ENCODE measurements at regions not wholly inside any gene's neighbourhood (a gene's known extent, or its start where the extent isn't known, plus 50 kb on each side); places are given as distances from the start of the nearest gene placed in this dataset.
A peak's percentile ranks its signal among the peaks of the same experiment; 100 is the strongest.

GRCh38 chr21:35568643-35569042, 491.7 kb downstream of the SETD4 start:
- no peak overlapping the region for H3K4me3 ChIP-seq (ENCODE audit: low read depth, low read length)
- no peak for TF ChIP-seq CTCF (IDR thresholded peaks at IDR 0.05; ENCODE audit: insufficient read depth, low read depth, low read length)
- DNase-seq (ENCODE audit: low read depth), result no peak

DNA sequence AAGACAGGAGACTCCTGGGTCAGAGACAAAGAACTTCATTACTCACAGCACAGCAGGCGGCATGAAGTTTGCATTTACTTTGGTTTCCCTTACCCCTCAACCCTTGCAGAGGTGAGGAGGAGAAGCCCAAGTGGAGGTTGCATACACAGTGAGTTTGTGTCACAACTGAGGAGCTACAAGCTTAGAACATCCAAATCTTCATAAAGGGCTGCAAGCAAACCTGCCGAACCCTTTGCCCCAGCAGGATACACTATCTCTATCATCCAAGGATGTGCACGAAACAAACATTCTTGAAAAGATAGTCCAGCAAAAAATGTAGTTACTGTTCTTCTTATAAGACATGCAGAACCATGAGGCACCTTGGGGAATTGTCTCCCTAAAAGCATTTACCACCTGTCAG, 493.5 kb downstream of the SETD4 start:
- TF ChIP-seq CTCF (IDR thresholded peaks at IDR 0.05; ENCODE audit: insufficient read depth, low read depth, low read length), result no peak
- H3K4me3 ChIP-seq (ENCODE audit: low read depth, low read length), result no peak overlapping the region
- DNase-seq (ENCODE audit: low read depth), result no peak

GRCh38 chr21:35565204-35565611, 495.1 kb downstream of the SETD4 start:
- H3K4me3 ChIP-seq (ENCODE audit: low read depth, low read length), result no peak overlapping the region
- TF ChIP-seq CTCF (IDR thresholded peaks at IDR 0.05; ENCODE audit: insufficient read depth, low read depth, low read length), result no peak
- DNase-seq (ENCODE audit: low read depth), result peak; percentile 91

GRCh38 chr21:35563885-35564451, 496.4 kb downstream of the SETD4 start:
- DNase-seq (ENCODE audit: low read depth), result peak; percentile 93
- no peak for TF ChIP-seq CTCF (IDR thresholded peaks at IDR 0.05; ENCODE audit: insufficient read depth, low read depth, low read length)
- H3K4me3 ChIP-seq (ENCODE audit: low read depth, low read length), result no peak overlapping the region

- H3K4me3 ChIP-seq (ENCODE audit: low read depth, low read length), result no peak overlapping the region
- DNase-seq (ENCODE audit: low read depth), result peak; percentile 64
- no peak for TF ChIP-seq CTCF (IDR thresholded peaks at IDR 0.05; ENCODE audit: insufficient read depth, low read depth, low read length)
These were observed 497.4 kb downstream of the SETD4 start for GRCh38 chr21:35562876-35563275.

DNA sequence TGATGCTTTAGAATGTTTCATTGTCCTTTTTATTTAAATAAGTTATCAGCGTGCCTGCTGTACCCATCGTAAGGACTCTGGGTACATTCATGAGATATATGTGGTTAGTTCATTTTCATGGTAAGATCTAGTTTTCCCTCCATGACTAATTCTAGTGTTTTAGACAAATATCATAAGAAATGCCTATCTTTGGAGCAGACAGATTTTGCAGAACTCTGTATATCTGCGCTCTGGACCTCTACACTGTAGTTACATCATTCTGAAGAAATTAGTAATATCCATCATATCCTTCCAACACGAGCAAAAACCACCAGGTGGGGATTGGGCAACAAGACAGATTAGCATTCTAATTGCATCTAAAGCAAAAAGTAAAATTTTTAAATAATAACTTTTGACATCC, 499.2 kb downstream of the SETD4 start:
- H3K4me3 ChIP-seq (ENCODE audit: low read depth, low read length), result no peak overlapping the region
- no peak for TF ChIP-seq CTCF (IDR thresholded peaks at IDR 0.05; ENCODE audit: insufficient read depth, low read depth, low read length)
- no peak for DNase-seq (ENCODE audit: low read depth)

DNA sequence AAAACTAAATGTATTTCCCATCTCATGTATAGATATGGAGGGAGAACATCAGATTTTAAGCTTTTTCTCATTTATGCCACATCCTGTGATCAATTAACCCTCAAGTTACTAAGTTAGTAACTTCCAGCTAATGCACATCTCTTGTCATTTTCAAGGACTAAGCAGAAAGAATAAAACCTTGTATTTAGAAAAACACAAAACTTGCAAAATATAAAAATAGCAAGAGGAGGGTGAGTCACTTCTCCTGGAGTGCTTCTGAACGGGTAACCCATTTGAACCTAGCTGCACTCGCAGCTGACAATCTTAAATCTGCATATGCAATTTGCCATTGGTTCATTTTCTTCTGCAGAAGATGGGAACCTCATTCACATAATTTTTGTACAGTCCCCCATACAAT, 500.5 kb downstream of the SETD4 start:
- H3K4me3 ChIP-seq (ENCODE audit: low read depth, low read length), result no peak overlapping the region
- peak; percentile 60 for DNase-seq (ENCODE audit: low read depth)
- no peak for TF ChIP-seq CTCF (IDR thresholded peaks at IDR 0.05; ENCODE audit: insufficient read depth, low read depth, low read length)

Data from fibroblast of villous mesenchyme (primary cell).